NCI-H524 (cell line): ENCODE measurements at regions not wholly inside any gene's neighbourhood (a gene's known extent, or its start where the extent isn't known, plus 50 kb on each side); places are given as distances from the start of the nearest gene placed in this dataset.
"Not testable (repeated sequence)": the region's sequence is repeated elsewhere in the genome, so short reads cannot be mapped to it uniquely, and the experiment has no call there.

ENCODE experiments used
- DNase-seq, 2 experiments: peaks; one replicate each; lab custom pipeline; 2025; lab: John Stamatoyannopoulos, UW

GRCh38 chr14:40265096-40265495, 832.9 kb upstream of the FBXO33 start:
- peak in 1 of 2 experiments; percentile 64 for DNase-seq

- peak; percentile 15 to 52 for DNase-seq
Measured at GRCh38 chr14:40252817-40253447, 820.7 kb upstream of the FBXO33 start.

GRCh38 chr14:40248671-40249070, 816.4 kb upstream of the FBXO33 start:
- DNase-seq: no peak

- DNase-seq: no peak
Measured at GRCh38 chr14:40240245-40240859, 808.1 kb upstream of the FBXO33 start.

GRCh38 chr14:40232302-40232701, 800.1 kb upstream of the FBXO33 start:
- DNase-seq: no peak

- DNase-seq: no peak
Measured at GRCh38 chr14:40229676-40230075, 797.4 kb upstream of the FBXO33 start.

- no peak for DNase-seq
Measured at GRCh38 chr14:40222996-40223395, 790.8 kb upstream of the FBXO33 start.

- DNase-seq: peak in 1 of 2 experiments; percentile 11
Measured at GRCh38 chr14:40221428-40221827, 789.2 kb upstream of the FBXO33 start.

GRCh38 chr14:40219032-40219431, 786.8 kb upstream of the FBXO33 start:
- DNase-seq: no peak

GRCh38 chr14:40218282-40218941, 786.2 kb upstream of the FBXO33 start:
- no peak for DNase-seq

GRCh38 chr14:40216976-40217375, 784.7 kb upstream of the FBXO33 start:
- DNase-seq: no peak

GRCh38 chr14:40216408-40216807, 784.2 kb upstream of the FBXO33 start:
- not testable (repeated sequence) for DNase-seq

- no peak for DNase-seq
Measured at GRCh38 chr14:40213701-40214100, 781.5 kb upstream of the FBXO33 start.

GRCh38 chr14:40204441-40205175, 772.4 kb upstream of the FBXO33 start:
- DNase-seq: peak in 1 of 2 experiments; percentile 10

GRCh38 chr14:40199101-40199500, 766.9 kb upstream of the FBXO33 start:
- DNase-seq: no peak

- DNase-seq: no peak
Measured at GRCh38 chr14:40197344-40197743, 765.1 kb upstream of the FBXO33 start.

GRCh38 chr14:40188006-40188405, 755.8 kb upstream of the FBXO33 start:
- no peak for DNase-seq

GRCh38 chr14:40164083-40164482, 731.9 kb upstream of the FBXO33 start:
- no peak for DNase-seq

- DNase-seq: no peak
Measured at GRCh38 chr14:40139657-40140056, 707.4 kb upstream of the FBXO33 start.

- no peak for DNase-seq
Measured at GRCh38 chr14:40133463-40133862, 701.2 kb upstream of the FBXO33 start.

- DNase-seq: peak in 1 of 2 experiments; percentile 18
Measured at GRCh38 chr14:40129159-40129558, 696.9 kb upstream of the FBXO33 start.

- DNase-seq: no peak
Measured at GRCh38 chr14:40123816-40124215, 691.6 kb upstream of the FBXO33 start.
